ENCODE measurements at regions not wholly inside any gene's neighbourhood (a gene's known extent, or its start where the extent isn't known, plus 50 kb on each side); places are given as distances from the start of the nearest gene placed in this dataset.

GRCh38 chr2:51201295-51201694 is 169.4 kb upstream of the NRXN1 start:
- DNase-seq (ENCODE audit: low spot score): no peak
- POLR2A ChIA-PET (ENCODE audit: low non-redundant PET): no interaction called here
- CTCF ChIA-PET: no interaction called here
- H3K27ac ChIP-seq: no peak overlapping the region
- no peak for TF ChIP-seq CTCF (conservative IDR thresholded peaks at IDR 0.05; ENCODE audit: low read depth)

- ChIA-PET CTCF (no interaction called here), POLR2A (ENCODE audit: low non-redundant PET) (no interaction called here)
- no peak for TF ChIP-seq CTCF (conservative IDR thresholded peaks at IDR 0.05; ENCODE audit: low read depth)
- DNase-seq (ENCODE audit: low spot score): no peak
- no peak overlapping the region for H3K27ac ChIP-seq
Observed at GRCh38 chr2:51194656-51195055, 162.7 kb upstream of the NRXN1 start.

- no peak for DNase-seq (ENCODE audit: low spot score)
- ChIA-PET POLR2A (ENCODE audit: low non-redundant PET) (no interaction called here), CTCF (interaction anchor here (0.7 kb wide), 1 partner anchor 30 kb away, joined by 3 read pairs; no protein-coding TSS in a partner anchor)
- TF ChIP-seq CTCF (conservative IDR thresholded peaks at IDR 0.05; ENCODE audit: low read depth): no peak
- H3K27ac ChIP-seq: no peak overlapping the region
Observed at GRCh38 chr2:51170273-51170672, 138.3 kb upstream of the NRXN1 start.

- TF ChIP-seq CTCF (conservative IDR thresholded peaks at IDR 0.05; ENCODE audit: low read depth): no peak
- no peak for DNase-seq (ENCODE audit: low spot score)
- no peak overlapping the region for H3K27ac ChIP-seq
- CTCF ChIA-PET: no interaction called here
- POLR2A ChIA-PET (ENCODE audit: low non-redundant PET): no interaction called here
Observed at GRCh38 chr2:51165534-51166260, 133.8 kb upstream of the NRXN1 start.

GRCh38 chr2:51158251-51158650 is 126.3 kb upstream of the NRXN1 start:
- CTCF ChIA-PET: no interaction called here
- DNase-seq (ENCODE audit: low spot score): no peak

GRCh38 chr2:51153236-51153635 is 121.3 kb upstream of the NRXN1 start:
- ChIA-PET CTCF (no interaction called here), POLR2A (ENCODE audit: low non-redundant PET) (no interaction called here)
- TF ChIP-seq CTCF (conservative IDR thresholded peaks at IDR 0.05; ENCODE audit: low read depth): no peak
- H3K27ac ChIP-seq: no peak overlapping the region
- DNase-seq (ENCODE audit: low spot score): no peak

More at GRCh38 chr2:51158251-51158650, 126.3 kb upstream of the NRXN1 start:
- POLR2A ChIA-PET (ENCODE audit: low non-redundant PET): no interaction called here
- no peak for TF ChIP-seq CTCF (conservative IDR thresholded peaks at IDR 0.05; ENCODE audit: low read depth)
- no peak overlapping the region for H3K27ac ChIP-seq
